ENCODE measurements at regions not wholly inside any gene's neighbourhood (a gene's known extent, or its start where the extent isn't known, plus 50 kb on each side); places are given as distances from the start of the nearest gene placed in this dataset.
A peak's percentile ranks its signal among the peaks of the same experiment; 100 is the strongest.
"Not testable (repeated sequence)": the region's sequence is repeated elsewhere in the genome, so short reads cannot be mapped to it uniquely, and the experiment has no call there.

DNA sequence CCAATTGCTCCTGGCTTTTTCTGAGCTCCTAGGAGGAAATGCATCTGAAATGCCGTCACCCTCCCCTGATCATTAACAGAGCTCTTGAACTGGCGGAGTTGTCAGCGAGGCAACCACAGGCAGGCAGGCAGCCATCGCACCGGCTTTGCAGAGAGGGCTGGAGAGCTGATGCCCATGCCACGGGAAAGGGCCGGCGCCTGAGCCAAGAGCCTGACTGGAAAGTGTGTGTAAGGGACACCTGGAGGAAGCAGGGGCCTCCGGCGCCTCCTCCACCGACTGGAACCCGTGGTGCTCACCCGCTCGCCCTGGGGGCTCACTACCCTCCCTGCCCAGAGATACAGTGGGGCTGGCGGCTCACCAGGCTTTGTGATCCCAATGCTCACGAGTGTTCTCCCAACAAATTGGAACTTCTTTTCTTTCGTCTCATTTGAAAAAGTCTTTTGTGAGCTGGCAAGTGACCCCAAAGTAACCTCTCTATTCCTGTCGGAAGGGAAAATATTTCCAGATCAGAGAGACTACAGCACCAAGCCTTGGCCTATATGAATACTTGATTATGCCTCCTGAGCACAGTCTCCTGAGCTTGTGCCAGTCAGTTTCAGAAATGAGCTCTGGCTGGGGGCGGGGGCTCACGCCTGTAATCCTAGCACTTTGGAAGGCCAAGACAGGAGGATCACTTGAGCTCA, 97.7 kb upstream of the SLC25A33 start:
- DNase-seq (ENCODE audit: low spot score) = no peak

DNA sequence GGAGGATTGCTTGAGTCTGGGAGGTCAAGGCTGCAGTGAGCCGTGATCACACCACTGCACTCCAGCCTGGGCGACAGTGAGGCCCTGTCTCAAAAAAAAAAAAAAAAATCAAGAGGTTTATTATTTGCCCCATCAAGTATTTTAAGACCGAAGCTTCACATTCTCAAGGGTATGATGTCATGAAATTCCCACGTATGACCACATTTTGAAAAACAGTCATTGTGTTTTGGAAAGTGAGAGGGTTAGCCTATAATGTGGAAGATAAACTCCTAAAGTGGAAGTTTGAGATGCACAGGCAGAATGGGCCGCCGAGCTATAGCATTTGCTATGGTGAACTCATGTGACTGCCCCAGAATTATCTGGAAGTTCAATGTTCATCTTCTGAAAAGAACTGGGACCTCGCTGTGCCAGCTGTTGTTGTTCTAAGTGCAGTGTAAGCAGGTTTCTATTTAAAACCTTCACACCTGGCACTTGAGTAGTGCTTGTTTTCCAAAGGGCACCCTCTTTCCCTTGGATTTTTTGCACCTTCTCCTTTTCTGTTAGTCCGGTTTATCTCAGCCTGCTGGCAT, 96.9 kb upstream of the SLC25A33 start:
- no peak for DNase-seq (ENCODE audit: low spot score)

DNA sequence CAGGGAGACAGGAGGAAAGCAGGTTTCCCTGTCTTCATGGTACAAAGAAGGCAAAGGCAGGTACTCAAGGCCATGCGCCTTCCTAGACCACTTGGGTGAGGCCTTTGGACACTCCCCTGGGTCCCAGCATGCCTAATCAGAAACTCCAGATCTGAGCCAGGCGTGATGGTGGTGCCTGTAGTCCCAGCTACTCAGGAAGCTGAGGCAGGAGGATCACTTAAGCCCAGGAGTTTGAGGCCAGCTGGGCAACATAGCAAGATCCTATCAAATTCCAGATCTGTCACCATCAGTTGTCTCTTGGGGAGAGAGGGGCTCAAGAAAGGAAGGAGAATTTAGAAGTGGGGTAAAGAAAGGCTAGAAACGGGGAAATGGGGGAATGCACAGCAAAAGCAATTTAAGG, 96.3 kb upstream of the SLC25A33 start:
- no peak for DNase-seq (ENCODE audit: low spot score)

DNA sequence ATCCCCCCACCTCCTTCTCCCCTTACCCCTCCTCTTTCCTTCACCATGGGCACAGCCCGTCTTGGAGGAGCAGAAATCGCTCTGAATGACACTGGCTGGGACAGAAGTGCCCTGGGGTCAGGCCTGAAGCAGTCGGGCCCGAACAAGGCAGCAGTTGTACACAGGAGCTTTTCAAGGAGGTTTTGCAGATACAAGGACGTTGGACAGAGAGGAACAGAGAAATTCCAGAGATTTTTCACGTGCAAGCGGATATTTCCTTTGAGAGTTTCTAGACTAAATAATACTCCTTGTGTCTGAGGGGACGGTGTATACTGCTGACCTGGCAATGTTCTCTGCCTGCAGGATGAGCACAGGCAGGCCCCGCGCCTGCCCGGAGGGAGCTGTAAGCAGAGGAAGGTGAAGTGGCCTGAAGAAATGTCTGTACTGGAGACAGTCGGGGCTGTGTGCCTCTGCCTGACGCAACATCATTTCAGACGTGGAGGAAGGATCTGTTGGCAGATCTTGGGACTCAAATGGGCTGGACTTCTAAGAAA, 95.3 kb upstream of the SLC25A33 start:
- DNase-seq (ENCODE audit: low spot score) = no peak

DNA sequence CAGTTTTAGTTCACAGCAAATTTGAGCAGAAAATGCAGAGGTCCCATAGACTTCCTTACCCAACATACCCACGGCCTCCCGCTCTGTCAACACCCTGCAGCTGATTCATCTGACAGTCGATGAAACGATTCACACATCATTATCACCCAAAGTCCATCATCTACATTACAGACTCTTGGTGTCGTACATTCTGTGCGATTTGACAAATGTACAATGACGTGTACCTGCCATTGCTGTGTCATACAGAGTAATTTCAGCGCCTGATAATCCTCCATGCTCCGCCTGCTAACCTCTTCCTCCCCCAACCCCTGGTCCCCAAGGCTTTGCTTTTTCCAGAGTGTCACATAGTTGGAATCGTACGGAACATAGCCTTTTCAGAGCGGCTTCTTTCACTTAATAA, 94.7 kb upstream of the SLC25A33 start:
- no peak for DNase-seq (ENCODE audit: low spot score)

DNA sequence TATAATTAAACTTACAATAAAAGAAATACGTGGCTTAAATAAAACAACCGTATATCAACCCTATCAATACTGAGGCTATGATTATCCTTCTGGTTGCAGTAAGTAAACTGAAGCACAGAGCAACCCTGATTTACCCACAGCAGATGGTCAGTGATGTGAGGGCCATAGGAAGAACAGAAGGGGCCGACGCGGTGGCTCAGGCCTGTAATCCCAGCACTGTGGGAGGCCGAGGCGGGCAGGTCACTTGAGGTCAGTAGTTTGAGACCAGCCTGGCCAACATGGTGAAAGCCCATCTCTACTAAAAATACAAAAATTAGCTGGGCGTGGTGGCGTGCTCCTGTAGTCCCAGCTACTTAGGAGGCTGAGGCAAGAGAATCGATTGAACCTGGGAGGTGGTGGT, 94.2 kb upstream of the SLC25A33 start:
- DNase-seq (ENCODE audit: low spot score) = not testable (repeated sequence)

DNA sequence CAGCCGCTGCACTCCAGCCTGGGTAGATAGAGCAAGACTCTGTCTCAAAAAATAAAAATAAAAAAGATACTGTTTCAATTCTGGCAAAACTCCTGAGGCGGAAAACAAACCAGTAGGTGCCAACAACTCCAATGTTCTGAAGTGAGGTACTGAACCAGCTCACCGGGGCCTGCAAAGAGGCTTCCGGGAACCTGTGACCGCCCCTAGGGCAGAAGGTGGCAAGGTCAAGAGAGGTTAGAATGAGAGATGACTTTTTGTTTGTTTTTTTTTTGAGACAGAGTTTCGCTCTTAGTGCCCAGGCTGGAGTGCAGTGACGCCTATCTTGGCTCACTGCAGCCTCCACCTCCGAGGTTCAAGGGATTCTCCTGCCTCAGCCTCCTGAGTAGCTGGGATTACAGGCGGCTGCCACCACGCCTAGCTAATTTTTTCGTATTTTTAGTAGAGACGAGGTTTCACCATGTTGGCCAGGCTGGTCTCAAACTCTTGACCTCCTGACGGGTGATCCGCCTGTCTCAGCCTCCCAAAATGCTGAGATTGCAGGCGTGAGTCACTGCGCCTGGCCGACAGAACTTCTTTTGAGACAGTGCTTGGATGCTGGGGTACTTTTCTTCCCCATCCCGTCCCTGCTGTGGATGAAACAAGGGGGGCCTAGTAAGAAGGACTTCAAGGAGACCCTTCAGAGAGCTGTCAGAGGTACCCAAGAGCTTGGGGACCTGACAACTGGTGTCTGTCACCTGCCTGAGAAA, 91.9 kb upstream of the SLC25A33 start:
- no peak for DNase-seq (ENCODE audit: low spot score)

DNA sequence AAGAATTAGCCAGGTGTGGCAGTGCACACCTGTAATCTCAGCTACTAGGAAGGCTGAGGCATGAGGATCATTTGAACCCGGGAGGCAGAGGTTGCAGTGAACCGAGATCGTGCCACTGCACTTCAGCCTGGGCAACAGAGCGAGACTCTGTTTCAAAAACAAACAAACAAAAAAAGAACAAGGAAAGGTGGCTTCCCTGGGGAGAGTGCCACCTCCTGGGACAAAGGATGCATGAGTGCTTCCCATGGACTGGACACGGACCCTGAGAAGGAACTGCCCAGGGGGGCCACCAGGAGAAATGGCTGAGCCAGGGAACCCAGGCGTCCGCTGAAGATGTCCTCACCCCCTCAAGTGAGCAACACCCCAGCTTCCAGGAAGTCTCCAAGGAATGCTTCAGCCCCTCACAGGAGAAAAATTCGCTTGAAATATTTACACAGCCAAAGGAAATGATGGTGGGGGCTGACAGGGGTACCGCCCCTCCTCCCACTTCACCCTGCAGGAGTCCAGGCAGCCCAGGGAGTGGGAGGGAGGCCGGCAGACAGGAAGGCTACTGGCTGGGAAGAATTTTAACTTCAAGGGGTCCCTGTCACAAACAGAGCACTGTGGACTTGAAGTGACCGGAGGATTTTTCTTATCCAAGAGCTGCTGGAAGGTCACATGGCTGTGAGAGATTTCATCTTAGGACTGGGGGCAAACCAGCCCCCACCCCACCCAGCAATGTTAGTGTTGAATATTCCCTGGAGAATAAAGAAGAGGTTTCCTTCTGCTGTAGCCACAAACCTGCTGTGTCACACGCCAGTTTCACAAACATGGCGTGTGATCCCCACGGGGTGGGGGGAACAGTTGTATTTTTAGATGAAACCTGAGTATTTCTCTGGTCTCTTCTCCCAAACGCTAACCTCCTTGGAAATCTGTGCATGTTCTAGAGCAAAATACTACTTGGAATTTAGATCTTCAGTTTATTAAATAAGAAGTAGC, 90.8 kb upstream of the SLC25A33 start:
- no peak for DNase-seq (ENCODE audit: low spot score)

DNA sequence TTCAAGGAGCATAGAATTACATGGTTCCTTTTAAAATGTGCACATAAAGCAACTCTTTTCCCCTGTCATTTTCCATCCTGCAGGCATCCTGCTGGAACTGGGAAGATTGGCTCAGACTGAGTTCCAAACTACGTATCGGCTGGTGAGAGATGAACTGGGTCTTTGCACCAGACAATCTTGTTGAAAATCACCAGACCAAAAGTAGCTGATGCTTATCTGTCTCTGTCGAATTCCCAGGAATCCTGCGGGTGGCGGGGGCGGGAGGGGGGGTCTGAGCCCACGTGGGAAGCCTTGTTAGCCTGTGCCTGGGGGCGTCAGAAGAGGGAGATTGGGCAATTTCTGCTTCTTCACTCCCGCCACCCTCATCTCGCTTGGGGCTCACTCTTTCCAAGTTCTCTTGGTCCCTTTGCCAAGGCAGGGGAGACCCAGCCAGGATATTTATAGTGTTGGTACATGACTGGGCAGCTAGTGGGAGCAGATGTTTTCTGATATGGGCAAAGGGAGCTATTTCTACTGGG, 90.1 kb upstream of the SLC25A33 start:
- no peak for DNase-seq (ENCODE audit: low spot score)

DNA sequence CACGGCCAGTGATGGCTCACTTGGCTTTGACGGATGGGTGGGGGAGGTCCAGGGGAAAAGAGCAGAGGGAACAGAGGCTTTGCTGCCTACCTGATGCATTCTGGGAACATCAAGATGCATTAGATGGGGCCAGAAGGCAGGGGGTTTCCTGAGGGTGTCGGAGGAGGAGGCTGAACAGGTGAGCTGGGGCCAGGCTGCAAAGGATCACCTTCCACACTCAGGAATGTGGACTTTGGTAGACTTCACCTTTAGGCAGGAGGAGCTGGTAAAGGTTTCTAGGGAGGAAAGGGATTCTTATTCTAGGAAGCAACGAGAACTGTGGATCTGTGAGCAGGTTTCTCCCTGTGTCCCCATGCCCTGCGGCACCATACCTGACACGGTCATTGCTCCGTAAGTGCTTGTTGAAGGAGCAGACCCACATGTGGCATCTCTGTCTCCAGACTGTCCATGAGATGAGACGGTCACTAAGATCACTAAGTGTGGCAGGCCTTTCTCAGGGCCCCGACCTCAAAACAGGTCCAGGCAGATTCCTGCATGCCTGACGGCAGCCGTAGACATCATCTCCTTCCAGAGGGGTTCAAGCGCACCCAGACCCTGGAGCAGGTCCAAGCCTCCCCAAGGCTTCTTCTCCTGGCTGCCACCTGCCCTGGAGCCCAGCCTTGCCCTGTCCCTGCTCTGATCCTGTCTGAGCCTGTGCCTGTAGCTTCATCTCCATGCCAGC, 89.1 kb upstream of the SLC25A33 start:
- no peak for DNase-seq (ENCODE audit: low spot score)

DNA sequence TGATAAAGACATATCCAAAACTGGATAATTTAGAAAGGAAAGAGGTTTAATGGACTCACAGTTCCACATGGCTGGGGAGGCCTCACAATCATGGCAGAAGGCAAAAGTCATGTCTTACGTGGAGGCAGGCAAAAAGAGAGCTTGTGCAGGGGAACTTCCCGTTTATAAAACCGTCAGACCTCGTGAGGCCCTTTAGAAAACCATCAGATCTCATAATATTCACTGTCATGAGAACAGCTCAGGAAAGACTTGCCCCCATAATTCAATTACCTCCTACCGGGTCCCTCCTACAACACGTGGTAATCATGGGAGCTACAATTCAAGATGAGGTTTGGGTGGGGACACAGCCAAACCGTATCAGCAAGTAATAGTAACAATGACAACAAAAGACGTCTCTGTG, 88.2 kb upstream of the SLC25A33 start:
- DNase-seq (ENCODE audit: low spot score) = no peak

DNA sequence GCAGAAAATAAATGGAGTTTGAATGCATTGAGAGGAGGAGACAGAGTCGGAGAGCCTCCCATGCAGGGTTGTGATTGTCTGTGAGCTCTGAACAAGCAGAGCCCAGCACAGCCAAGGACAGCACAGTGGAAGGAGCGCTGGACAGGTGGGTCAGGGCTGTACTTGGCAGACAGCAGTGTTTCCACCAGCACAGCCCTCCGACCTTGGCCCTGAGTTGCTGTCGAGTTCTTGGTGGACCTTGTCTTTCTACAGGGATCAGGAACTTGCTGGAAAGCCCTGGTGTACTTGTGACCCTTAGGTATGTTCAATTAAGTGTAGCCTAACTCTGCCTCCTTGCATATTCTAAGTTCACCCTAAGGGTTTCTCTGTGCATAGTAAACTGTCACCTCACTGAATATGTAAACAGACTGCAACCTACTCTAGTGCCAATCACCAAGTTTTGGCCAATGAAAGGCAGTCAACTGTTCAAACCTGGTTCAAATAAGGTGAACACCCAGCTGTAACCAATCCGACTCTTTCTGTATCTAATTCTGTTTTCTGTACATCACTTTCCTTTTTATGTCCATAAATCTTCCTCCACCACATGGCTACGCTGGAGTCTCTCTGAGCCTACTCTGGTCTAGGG, 86.6 kb upstream of the SLC25A33 start:
- no peak for DNase-seq (ENCODE audit: low spot score)

DNA sequence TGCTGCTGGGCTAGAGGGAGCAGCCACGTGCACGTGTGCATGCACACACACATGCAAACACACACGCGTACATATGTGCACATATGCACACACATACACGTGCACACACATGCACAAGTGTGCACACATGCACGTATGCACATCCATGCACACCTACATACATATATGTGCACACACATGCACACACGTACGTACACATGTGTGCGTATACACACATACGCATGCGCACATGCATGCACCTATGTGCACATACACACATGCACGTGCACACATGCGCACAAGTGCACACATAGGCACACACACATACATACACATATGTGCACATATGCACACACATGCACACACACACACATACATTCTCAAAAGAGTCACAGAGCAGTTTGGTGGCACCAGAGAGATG, 85.9 kb upstream of the SLC25A33 start:
- no peak for DNase-seq (ENCODE audit: low spot score)

DNA sequence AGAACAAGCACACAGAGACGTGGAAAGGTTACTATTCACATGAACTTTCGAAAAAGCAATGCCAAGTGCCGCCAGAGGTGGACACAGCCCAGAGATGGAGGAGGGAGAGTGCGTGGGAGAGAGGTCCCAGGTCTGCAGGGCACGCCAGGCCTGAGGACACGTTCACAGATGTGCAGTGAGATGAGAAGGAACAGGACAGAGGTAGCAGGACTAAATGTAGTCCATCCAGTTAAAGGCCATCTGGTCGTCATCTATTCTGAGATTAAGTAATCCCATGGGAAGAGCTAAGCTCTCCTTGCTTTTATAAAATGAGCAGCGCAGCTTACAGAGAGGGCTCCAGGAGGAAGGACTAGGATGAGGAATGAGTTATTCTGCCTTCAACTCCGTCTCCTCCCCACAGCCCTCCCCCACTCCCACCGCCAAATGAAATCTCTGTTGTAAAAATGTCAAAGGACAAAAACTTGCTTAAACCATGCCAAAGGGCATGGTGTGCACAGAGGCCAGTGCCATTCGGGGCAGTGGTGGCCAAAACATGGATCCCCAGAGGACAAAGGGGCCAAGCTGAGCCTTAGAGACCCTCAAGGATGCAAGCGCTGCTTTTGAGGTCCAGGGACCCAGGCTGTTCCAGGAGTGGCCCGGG, 85.4 kb upstream of the SLC25A33 start:
- DNase-seq (ENCODE audit: low spot score) = no peak

DNA sequence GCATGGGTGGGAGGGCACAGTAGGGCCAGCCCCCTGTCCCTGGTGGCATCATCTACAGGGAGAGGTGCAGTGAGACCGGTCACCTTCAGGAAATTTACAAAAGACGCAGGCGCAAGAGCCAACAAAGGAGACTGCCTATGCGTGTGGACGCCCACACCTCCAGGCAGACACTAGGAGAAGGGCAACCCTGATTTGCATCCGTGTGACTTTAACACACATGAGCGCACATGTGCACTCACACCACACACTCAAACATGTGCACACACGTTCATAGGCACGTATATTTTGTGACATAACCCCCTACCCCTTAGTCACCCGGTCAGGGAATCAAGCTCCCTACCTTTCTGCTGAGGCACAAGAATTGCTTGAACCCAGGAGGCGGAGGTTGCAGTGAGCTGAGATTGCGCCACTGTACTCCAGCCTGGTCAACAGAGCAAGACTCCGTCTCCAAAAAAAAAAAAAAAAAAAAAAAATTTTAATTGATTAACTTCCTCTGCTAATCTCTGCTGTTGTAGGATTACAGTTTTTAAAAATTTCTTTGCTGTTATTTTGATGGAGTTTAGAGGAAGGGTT, 84.7 kb upstream of the SLC25A33 start:
- DNase-seq (ENCODE audit: low spot score) = no peak

DNA sequence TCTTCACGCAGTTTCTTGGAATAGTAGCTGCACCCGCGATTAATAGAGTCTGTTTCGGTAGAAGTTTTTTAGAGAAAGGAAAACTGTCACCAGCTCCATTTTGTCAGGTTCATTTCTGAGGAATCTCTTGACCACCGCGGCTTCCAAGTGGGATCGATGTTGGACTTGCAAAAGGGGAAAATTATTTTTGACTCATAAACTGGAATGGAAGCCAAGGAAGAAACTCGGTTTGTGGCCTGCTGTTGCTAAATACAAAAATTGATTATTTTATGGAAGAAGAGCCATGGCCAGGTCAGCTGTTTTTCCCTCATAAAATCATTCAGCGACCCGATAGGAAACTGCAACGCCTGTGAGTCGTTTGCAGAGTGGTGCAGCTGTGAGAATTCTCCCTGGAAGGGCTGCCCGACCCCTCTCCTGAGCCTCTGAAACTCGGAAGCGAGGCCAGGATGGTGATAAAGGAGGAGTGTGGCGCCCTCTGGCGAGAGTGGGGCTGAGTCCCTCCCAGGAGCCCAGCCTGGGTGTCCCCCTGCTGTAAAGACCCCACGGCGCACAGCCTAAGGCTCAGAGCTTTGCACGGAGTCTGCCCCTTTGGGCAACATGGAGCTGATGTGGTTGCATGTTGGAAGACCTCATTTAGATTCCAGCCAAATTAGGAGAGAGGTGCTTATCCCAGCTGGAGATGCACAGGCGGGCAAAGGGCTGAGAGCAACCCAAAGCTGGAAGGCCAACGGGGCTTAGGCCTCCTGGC, 83.6 kb upstream of the SLC25A33 start:
- DNase-seq (ENCODE audit: low spot score) = peak; percentile 7

DNA sequence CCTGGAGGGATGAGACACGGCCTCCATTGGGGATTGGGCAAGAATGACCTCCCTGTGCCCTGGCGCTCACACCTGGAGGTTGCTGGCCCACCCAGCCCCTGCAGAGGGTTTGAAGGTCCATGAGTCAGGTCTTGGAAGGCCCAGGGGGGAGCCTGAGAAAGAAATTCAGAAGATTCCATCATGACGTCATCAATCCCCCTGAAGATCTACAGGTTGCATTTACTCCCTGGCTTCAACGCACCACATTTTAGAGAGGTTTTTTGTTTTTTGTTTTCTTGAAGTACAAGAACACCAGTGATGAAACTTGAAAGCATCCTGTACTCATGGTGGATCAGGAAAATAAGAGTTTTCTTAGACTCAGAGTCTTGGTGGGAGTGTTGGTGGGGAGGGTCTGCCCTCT, 82.4 kb upstream of the SLC25A33 start:
- DNase-seq (ENCODE audit: low spot score) = no peak

DNA sequence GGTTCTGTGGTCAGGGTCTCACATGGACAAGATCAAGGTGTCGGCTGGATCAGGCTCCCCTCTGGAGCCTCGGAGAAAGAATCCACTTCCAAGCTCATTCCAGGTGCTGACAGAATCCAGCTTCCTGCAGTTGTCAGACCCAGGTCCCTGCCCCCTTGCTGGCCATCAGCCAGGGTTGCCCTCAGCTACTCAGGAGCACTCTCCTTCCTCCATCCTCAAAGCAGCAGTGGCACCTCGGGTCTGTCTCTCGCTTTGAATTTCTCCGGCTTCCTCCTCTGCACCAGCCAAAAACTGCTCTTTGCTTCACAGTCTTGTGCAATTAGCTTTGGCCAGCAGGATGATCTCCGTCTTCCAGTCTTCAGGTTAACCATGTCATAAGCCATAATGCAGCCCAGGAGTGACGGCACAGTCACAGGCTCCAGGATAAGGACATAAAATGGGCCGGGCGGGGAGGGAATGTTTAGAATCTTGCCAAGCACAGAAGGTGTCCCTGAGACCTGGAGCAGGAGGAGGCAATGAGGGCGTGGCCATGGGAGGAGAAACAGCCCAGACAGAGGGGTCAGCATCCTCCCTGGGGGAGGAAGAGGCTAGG, 79.4 kb upstream of the SLC25A33 start:
- DNase-seq (ENCODE audit: low spot score) = no peak

DNA sequence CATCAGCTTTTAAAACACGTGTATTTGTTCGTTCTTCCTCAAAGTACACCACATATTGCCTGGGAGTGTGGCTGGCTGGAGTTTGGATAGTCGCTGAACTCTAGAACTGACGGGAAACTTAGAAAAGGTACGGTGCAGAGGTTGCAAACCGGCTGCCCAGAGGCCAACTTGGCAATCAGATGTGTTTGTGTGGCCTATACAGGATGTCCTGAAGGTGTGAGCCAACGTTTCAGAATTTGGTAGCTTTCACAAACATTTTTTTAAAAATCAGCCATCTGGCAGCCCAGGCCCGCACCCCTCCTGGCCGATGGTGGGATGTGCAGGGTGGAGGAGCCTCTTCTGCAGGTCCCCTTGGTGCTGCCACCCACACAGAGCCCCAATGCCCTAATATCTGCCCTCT, 73.6 kb upstream of the SLC25A33 start:
- DNase-seq (ENCODE audit: low spot score) = no peak
